B cell (primary cell): ENCODE measurements at regions not wholly inside any gene's neighbourhood (a gene's known extent, or its start where the extent isn't known, plus 50 kb on each side); places are given as distances from the start of the nearest gene placed in this dataset.

ENCODE experiments used
- ATAC-seq: fragments of 200-7000 bp; cut with Tn5 transposase; one replicate; pipeline ENCODE4 v1.10.0; 2021; ENCODE audit warnings: low read depth, mild to moderate bottlenecking, moderate number of reproducible peaks, moderate library complexity
- CTCF ChIA-PET: fragments of 350-600 bp; sonication (Branson Sonifier 250); formaldehyde crosslinking; loops from one replicate; lab custom pipeline; 2021; ENCODE audit warnings: antibody characterized with exemption, inconsistent platforms; lab: Charles Lee
- POLR2A ChIA-PET: fragments of 350-600 bp; sonication (Branson Sonifier 250); formaldehyde crosslinking; loops from one replicate; lab custom pipeline; 2021; ENCODE audit warnings: antibody characterized with exemption; lab: Charles Lee
- DNase-seq: peaks from one replicate; pipeline ENCODE4 v3.0.0; 2013
- H2AFZ ChIP-seq: 2 replicates; pipeline ENCODE4 v1.6.1; 2012; ENCODE audit warnings: mild to moderate bottlenecking, low read depth, low read length; ENCODE audit not compliant: insufficient read depth, poor library complexity, severe bottlenecking
- H3K27ac ChIP-seq, 2 donors: 1 replicate in 1 of 2; 2 replicates in 1 of 2; pipeline ENCODE4 v1.5.1; 2012 to 2013; ENCODE audit warnings: low read length in 2 of 2, mild to moderate bottlenecking in 2 of 2, moderate library complexity in 1 of 2
- H3K27me3 ChIP-seq, 4 experiments: fragments of 200-600 bp in 1 of 4; sonication (generic) in 1 of 4; replicated peaks in 1 of 4; 1 replicate in 2 of 4; 2 replicates in 2 of 4; pipeline versions ENCODE4 v1.6.1 to v1.7.0; 2013 to 2016; ENCODE audit warnings: low read length in 3 of 4, mild to moderate bottlenecking in 2 of 4, mixed read lengths in 1 of 4, moderate library complexity in 1 of 4; ENCODE audit not compliant: insufficient read depth in 4 of 4, control insufficient read depth in 3 of 4; ENCODE audit errors: control extremely low read depth in 1 of 4
- H3K36me3 ChIP-seq, 2 experiments: replicated peaks in 1 of 2; 1 replicate in 1 of 2; 2 replicates in 1 of 2; pipeline versions ENCODE4 v1.6.1 to v1.7.1; 2013; ENCODE audit warnings: low read length in 1 of 2; ENCODE audit not compliant: insufficient read depth in 2 of 2, control insufficient read depth in 1 of 2; ENCODE audit errors: control extremely low read depth in 1 of 2, extremely low read depth in 1 of 2
- H3K4me1 ChIP-seq, 2 donors: fragments of 200-600 bp in 1 of 2; sonication (generic) in 1 of 2; 1 replicate in 1 of 2; 2 replicates in 1 of 2; pipeline versions ENCODE4 v1.5.1 to v1.6.1; 2013 to 2017; ENCODE audit warnings: low read length in 2 of 2; ENCODE audit not compliant: control insufficient read depth in 2 of 2, insufficient read depth in 2 of 2
- H3K4me2 ChIP-seq: replicated peaks from 2 replicates; pipeline ENCODE3; 2012; ENCODE audit warnings: mild to moderate bottlenecking, low read depth, low read length; ENCODE audit not compliant: poor library complexity, severe bottlenecking
- H3K4me3 ChIP-seq, 5 experiments: fragments of 200-600 bp in 1 of 5; sonication (generic) in 1 of 5; 1 replicate in 3 of 5; 2 replicates in 2 of 5; pipeline versions ENCODE4 v1.5.1 to v1.7.0; 2011 to 2016; ENCODE audit warnings: low read length in 4 of 5, mild to moderate bottlenecking in 4 of 5, low read depth in 2 of 5, control low read depth in 1 of 5, moderate library complexity in 1 of 5; ENCODE audit not compliant: insufficient read depth in 1 of 5; ENCODE audit errors: control extremely low read depth in 1 of 5, extremely low read depth in 1 of 5
- H3K79me2 ChIP-seq: fragments of 200-600 bp; sonication (generic); one replicate; pipeline ENCODE4 v1.6.0; 2016; ENCODE audit warnings: low read length; ENCODE audit not compliant: control insufficient read depth, insufficient read depth
- H3K9ac ChIP-seq: fragments of 200-600 bp; sonication (generic); 2 replicates; pipeline ENCODE4 v1.6.1; 2017; ENCODE audit warnings: mild to moderate bottlenecking, low read length, moderate library complexity
- H3K9me3 ChIP-seq, 3 donors: one replicate each; pipeline versions ENCODE4 v1.6.1 to v1.7.1; 2013; ENCODE audit warnings: low read length in 2 of 3; ENCODE audit not compliant: control insufficient read depth in 2 of 3, insufficient read depth in 1 of 3; ENCODE audit errors: control extremely low read depth in 1 of 3
- H4K20me1 ChIP-seq: 2 replicates; pipeline ENCODE4 v1.6.0; 2012; ENCODE audit warnings: mild to moderate bottlenecking, low read length; ENCODE audit not compliant: insufficient read depth, control insufficient read depth, poor library complexity, severe bottlenecking
- H3K27ac Mint-ChIP-seq: one replicate; pipeline ENCODE4 v1.8.0; 2021; ENCODE audit warnings: mixed read lengths
- H3K27me3 Mint-ChIP-seq: one replicate; pipeline ENCODE4 v1.8.0; 2021; ENCODE audit warnings: mixed read lengths
- H3K4me1 Mint-ChIP-seq: one replicate; pipeline ENCODE4 v1.8.0; 2021; ENCODE audit warnings: mixed read lengths
- H3K4me3 Mint-ChIP-seq: one replicate; pipeline ENCODE4 v1.8.0; 2021; ENCODE audit warnings: mixed read lengths
- H3K9me3 Mint-ChIP-seq: one replicate; pipeline ENCODE4 v1.8.0; 2022; ENCODE audit warnings: mixed read lengths; ENCODE audit not compliant: insufficient read depth
- CTCF ChIP-seq: fragments of 200-600 bp; IDR thresholded peaks from one replicate; pipeline ENCODE4 v1.8.0; 2022; ENCODE audit warnings: antibody characterized with exemption, mild to moderate bottlenecking
- EZH2 ChIP-seq: IDR thresholded peaks from 2 replicates; pipeline ENCODE4 v1.6.1; 2012; ENCODE audit warnings: borderline replicate concordance, low read depth, mild to moderate bottlenecking, moderate library complexity, low read length; ENCODE audit not compliant: insufficient read depth, poor library complexity, severe bottlenecking
- WGBS: methylation state at CpG from one replicate; pipeline ENCODE4 v1.1.5; 2013; ENCODE audit warnings: missing lambda C conversion rate; ENCODE audit not compliant: insufficient coverage; 5-methylcytosine and 5-hydroxymethylcytosine counted together
- intact Hi-C: fragments of 100-400 bp; cut with micrococcal nuclease; formaldehyde crosslinking; loops from one replicate; pipeline ENCODE4 v1.10.0; 2022

- TF ChIP-seq CTCF (no peak), EZH2 (no peak)
- H3K4me1 ChIP-seq = no peaks in the 10 kb centered on the region
- no peaks in the 10 kb centered on the region for H3K9me3 Mint-ChIP-seq
- intact Hi-C loops = no loop called here
- H3K36me3 ChIP-seq = no peaks in the 10 kb centered on the region
- ATAC-seq = no peak
- no peak overlapping the region for H3K27ac ChIP-seq
- no peak for DNase-seq
- no peak overlapping the region for H3K4me3 Mint-ChIP-seq
- H3K27ac Mint-ChIP-seq = no peak overlapping the region
- H3K27me3 ChIP-seq = no peaks in the 10 kb centered on the region
- H4K20me1 ChIP-seq = no peaks in the 10 kb centered on the region
- POLR2A ChIA-PET = no interaction called here
- H2AFZ ChIP-seq = no peak overlapping the region
- H3K27me3 Mint-ChIP-seq = no peaks in the 10 kb centered on the region
- no peaks in the 10 kb centered on the region for H3K4me1 Mint-ChIP-seq
- no peak overlapping the region for H3K4me3 ChIP-seq
- WGBS = no CpG with 5 or more reads among the region's 1 CpG
- H3K4me2 ChIP-seq = no peak overlapping the region
- H3K9ac ChIP-seq = no peak overlapping the region
- CTCF ChIA-PET = no interaction called here
- H3K9me3 ChIP-seq = peaks cover 0 to 8% (median 0%) of the 10 kb centered on the region in 3 donors
- H3K79me2 ChIP-seq = no peaks in the 10 kb centered on the region
These were observed 115.4 kb upstream of the GBE1 start for GRCh38 chr3:81876826-81877225.

- no peaks in the 10 kb centered on the region for H4K20me1 ChIP-seq
- intact Hi-C loops = no loop called here
- Mint-ChIP-seq H3K4me1 (no peaks in the 10 kb centered on the region), H3K27ac (no peak overlapping the region), H3K9me3 (no peaks in the 10 kb centered on the region), H3K27me3 (no peaks in the 10 kb centered on the region), H3K4me3 (no peak overlapping the region)
- H2AFZ ChIP-seq = no peak overlapping the region
- H3K27ac ChIP-seq = no peak overlapping the region
- no peaks in the 10 kb centered on the region for H3K36me3 ChIP-seq
- no peak overlapping the region for H3K4me3 ChIP-seq
- ChIA-PET CTCF (no interaction called here), POLR2A (no interaction called here)
- H3K27me3 ChIP-seq = no peaks in the 10 kb centered on the region
- peaks cover 0 to 8% (median 0%) of the 10 kb centered on the region in 3 donors for H3K9me3 ChIP-seq
- no peak overlapping the region for H3K4me2 ChIP-seq
- ATAC-seq = no peak
- TF ChIP-seq CTCF (no peak), EZH2 (no peak)
- no peaks in the 10 kb centered on the region for H3K79me2 ChIP-seq
- no peak overlapping the region for H3K9ac ChIP-seq
- DNase-seq = no peak
- no peaks in the 10 kb centered on the region for H3K4me1 ChIP-seq
These were observed 113.3 kb upstream of the GBE1 start for GRCh38 chr3:81874738-81875137.
